Fibroblast of skin of back (primary cell): ENCODE measurements at regions not wholly inside any gene's neighbourhood (a gene's known extent, or its start where the extent isn't known, plus 50 kb on each side); places are given as distances from the start of the nearest gene placed in this dataset.

Experiments
- DNase-seq: peaks from one replicate; pipeline ENCODE4 v3.0.0-alpha.2; 2013

- no peak for DNase-seq
These were observed 647.7 kb downstream of the HTR1A start for GRCh38 chr5:63314551-63314950.

- DNase-seq: no peak
These were observed 651.6 kb downstream of the HTR1A start for GRCh38 chr5:63310644-63311043.

GRCh38 chr5:63306909-63307308 is 655.3 kb downstream of the HTR1A start:
- no peak for DNase-seq

GRCh38 chr5:63293317-63293716 is 668.9 kb downstream of the HTR1A start:
- no peak for DNase-seq

- DNase-seq: no peak
These were observed 675.5 kb downstream of the HTR1A start for GRCh38 chr5:63286724-63287123.

- DNase-seq: no peak
These were observed 684.8 kb downstream of the LRRC70 start for GRCh38 chr5:63263411-63263810.

- peak; percentile 70 for DNase-seq
These were observed 683.8 kb downstream of the LRRC70 start for GRCh38 chr5:63262185-63262981.

GRCh38 chr5:63261695-63262094 is 683.1 kb downstream of the LRRC70 start:
- no peak for DNase-seq

GRCh38 chr5:63255594-63255993 is 677.0 kb downstream of the LRRC70 start:
- no peak for DNase-seq

GRCh38 chr5:63250939-63251338 is 672.3 kb downstream of the LRRC70 start:
- DNase-seq: no peak

GRCh38 chr5:63249960-63250359 is 671.3 kb downstream of the LRRC70 start:
- no peak for DNase-seq

GRCh38 chr5:63247651-63248050 is 669.0 kb downstream of the LRRC70 start:
- DNase-seq: peak; percentile 11

GRCh38 chr5:63245271-63245670 is 666.7 kb downstream of the LRRC70 start:
- DNase-seq: peak; percentile 15

GRCh38 chr5:63240063-63240755 is 661.6 kb downstream of the LRRC70 start:
- no peak for DNase-seq

GRCh38 chr5:63233911-63234310 is 655.3 kb downstream of the LRRC70 start:
- peak; percentile 15 for DNase-seq

- DNase-seq: no peak
These were observed 654.7 kb downstream of the LRRC70 start for GRCh38 chr5:63233361-63233760.

- no peak for DNase-seq
These were observed 652.1 kb downstream of the LRRC70 start for GRCh38 chr5:63230754-63231153.

GRCh38 chr5:63228154-63228553 is 649.5 kb downstream of the LRRC70 start:
- no peak for DNase-seq

- DNase-seq: no peak
These were observed 641.6 kb downstream of the LRRC70 start for GRCh38 chr5:63220244-63220643.

- DNase-seq: no peak
These were observed 638.8 kb downstream of the LRRC70 start for GRCh38 chr5:63217422-63217821.

GRCh38 chr5:63213256-63213655 is 634.6 kb downstream of the LRRC70 start:
- no peak for DNase-seq

GRCh38 chr5:63211448-63212132 is 633.0 kb downstream of the LRRC70 start:
- DNase-seq: no peak

- DNase-seq: no peak
These were observed 627.4 kb downstream of the LRRC70 start for GRCh38 chr5:63205976-63206375.

- no peak for DNase-seq
These were observed 623.1 kb downstream of the LRRC70 start for GRCh38 chr5:63201738-63202137.
